NCI-H1417 treated with DMSO at 0.1 percent for 48 hours (cell line): ENCODE measurements at regions not wholly inside any gene's neighbourhood (a gene's known extent, or its start where the extent isn't known, plus 50 kb on each side); places are given as distances from the start of the nearest gene placed in this dataset.
"Not testable (repeated sequence)": the region's sequence is repeated elsewhere in the genome, so short reads cannot be mapped to it uniquely, and the experiment has no call there.

Experiments
- DNase-seq: peaks from one replicate; lab custom pipeline; 2025; lab: John Stamatoyannopoulos, UW

- no peak for DNase-seq
Measured at GRCh38 chr2:7683196-7683595, 766.0 kb downstream of the RNF144A start.

GRCh38 chr2:7683708-7684107, 766.5 kb downstream of the RNF144A start:
- no peak for DNase-seq

DNA sequence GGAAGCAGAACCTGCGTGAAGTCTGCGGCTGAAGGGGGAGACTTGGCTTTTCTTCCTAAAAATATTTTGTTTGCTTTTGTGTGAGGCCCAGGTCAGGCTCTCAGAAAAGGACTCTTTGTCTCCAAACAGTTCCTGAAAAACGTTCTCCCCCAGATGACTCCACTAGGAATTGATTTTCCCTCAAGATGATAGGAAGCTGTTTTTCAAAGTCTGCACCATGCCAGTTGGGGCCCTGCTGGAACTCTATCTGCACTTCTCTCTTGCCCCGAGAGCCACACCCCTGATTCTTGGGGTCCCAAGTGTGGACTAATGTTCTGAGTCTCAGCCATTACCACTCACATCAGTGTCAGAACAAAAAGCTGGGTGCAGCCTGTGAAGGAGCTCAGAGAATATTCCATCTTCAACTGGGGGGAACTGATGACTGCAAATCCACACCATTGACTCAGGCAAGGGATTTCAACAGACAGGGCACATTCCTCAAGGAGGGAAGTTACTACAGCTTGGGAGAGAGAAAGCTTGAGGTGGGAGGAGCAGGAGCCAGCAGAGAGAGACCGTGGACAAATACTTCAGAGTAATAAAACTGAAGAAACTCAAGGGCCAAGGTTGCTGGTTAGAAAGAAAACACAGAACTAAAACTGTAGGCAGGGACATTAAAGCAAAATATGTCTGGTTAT, 768.3 kb downstream of the RNF144A start:
- DNase-seq: no peak

GRCh38 chr2:7686016-7686385, 768.8 kb downstream of the RNF144A start:
- no peak for DNase-seq

DNA sequence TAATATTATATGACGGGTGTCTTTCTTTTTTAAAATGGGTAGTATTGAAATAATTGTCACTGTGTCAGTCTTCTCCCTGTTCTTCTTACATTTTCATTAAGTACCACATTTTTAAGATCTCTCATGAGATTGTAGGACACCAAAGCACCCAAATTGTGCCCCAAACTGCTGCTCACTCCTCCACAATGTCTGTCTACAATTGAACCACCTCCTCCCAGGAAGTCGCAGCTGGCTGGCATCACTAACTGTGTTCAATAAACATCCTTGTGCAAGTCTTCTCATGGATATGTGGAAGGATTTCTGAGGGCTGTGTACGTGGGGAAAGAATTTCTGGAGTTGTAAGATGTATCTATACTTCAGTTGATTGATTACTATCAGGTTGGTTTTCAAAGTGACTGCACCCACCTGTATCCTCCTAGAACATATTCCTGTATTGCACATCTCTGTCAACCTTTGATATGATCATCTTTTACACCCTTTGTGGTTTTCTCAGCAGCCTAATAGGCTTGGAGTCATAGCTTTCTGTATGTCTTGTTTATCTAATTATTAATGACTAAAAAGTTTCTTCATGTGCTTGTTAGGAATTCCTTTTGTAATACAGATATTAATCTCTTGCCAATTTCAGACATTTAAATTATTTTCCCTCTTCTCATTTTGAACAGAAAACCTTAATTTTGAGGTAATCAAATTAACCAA, 774.9 kb downstream of the RNF144A start:
- DNase-seq: no peak

GRCh38 chr2:7692657-7693161, 775.5 kb downstream of the RNF144A start:
- no peak for DNase-seq

DNA sequence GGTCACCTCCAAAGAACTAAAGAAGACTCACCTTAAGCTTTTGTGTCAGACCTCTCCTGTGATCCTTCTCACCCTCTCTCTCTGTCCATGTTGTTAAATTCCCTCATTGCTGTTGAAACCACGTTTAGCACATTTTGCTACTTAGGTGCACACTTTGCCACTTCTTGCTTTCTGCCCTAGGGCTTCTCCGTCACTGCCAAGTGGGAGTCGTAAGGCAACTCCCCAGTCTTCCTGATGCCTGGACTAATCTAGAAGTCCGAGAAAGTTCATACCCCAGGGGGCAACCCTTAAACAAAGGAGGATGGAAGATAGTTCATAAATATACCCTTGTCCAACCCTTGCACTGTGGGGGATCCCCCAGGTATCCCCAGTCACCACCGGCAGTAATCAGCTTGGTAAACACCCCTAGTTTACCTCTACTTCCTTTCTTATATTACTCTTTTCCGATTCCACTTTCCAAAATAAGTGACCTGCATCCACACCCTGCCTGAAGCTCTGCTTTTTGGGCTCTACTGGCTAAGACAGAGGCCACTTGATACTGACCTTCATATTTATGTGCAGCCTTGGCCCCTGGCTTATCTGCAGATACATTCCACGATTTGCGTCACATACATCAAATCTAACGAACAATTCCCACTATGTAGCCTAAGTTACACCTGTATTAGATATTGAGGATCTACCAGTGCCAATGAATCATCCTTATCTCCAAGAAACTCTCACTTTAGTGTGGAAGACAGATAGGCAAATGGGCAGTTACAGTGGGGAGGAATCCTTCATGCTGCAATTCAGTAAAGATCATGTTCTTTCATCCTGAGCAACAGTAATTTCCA, 776.2 kb downstream of the RNF144A start:
- no peak for DNase-seq

DNA sequence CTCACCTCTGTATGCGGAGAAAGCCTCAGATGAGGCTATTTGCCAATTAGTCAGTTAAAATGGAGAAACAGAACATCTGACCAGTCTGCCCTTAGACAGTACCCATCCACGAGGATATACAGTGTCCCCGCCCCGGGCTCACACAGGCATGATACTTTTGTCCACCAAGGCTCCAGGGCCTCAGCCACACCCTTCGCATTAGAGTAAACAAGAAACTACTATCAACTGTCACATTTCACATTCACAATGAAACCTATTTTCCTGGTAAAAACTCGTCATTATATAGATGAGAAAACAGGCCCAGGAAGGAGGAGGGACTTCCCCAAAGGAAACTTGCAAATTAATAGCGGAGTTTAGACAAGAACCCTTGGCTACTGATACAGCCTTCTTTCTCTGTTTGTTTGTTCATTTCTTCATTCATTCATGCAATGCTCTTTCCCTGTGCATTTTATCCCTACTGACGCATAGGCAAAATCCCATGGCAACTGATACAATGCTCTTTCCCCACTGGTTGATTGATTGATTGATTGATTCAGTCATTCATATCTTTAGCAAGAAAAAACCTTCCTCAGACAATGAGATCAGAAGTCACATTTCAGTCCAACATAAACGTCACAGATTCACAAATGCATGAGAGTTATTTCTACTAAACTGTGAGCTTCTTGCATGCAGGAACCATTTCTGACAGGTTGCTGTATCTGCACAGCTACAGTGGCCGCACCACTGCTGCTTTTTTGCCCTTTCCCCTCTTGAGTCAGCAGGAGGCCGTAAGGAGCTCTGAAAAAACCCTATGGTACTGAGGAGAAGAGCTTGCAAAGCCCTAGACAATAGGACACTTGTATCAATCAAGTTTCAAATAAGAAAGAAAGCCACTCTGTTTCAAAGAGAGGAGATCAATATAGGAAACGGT, 777.1 kb downstream of the RNF144A start:
- no peak for DNase-seq

DNA sequence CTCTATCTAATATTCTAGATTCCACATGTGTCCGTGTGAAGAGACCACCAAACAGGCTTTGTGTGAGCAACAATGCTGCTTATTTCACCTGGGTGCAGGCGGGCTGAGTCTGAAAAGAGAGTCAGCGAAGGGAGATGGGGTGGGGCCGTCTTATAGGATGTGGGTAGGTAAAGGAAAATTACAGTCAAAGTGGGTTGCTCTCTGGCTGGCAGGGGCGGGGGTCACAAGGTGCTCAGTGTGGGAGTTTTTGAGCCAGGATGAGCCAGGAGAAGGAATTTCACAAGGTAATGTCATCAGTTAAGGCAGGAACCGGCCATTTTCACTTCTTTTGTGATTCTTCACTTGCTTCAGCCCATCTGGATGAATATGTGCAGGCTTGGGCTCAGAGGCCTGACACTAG, 779.3 kb downstream of the RNF144A start:
- not testable (repeated sequence) for DNase-seq

DNA sequence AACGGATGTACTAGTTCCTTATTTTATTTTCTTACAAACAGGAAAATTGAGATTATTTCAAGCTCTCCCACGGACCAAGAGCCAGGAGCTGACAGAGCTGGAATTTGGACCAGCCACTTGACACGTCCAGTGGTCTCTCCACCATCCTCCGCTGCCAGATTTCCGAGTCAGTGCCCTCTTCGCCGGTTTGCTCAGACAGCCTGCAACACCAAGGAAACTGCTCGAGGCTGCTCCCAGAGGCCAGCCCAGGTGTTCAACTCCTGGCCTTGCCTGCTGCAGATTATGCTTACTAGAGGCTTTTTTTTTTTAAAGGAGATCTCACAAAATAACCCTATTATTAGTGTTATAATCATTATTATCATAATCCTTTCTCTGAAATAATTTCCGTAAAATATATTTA, 779.8 kb downstream of the RNF144A start:
- DNase-seq: no peak

- no peak for DNase-seq
Measured at GRCh38 chr2:7701791-7702190, 784.6 kb downstream of the RNF144A start.

DNA sequence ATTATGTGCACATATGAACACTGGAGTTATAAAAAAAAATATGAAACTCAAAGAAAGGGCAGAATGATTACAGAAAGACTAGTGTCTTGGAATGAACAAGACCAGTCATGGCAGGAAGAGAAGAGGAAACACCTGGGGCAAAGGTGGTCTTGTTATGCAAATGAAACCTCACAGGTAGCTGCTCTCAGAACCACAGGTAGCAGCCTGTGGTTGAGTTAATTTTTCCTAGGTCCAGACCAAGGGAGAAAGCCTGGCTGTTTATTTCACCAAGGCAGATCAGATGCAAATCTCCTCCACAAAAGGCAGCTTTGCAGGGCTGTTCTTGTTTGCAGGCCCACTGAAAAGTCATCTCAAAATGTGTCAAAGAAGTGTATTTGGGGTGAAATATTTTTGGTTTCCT, 785.8 kb downstream of the RNF144A start:
- DNase-seq: no peak

DNA sequence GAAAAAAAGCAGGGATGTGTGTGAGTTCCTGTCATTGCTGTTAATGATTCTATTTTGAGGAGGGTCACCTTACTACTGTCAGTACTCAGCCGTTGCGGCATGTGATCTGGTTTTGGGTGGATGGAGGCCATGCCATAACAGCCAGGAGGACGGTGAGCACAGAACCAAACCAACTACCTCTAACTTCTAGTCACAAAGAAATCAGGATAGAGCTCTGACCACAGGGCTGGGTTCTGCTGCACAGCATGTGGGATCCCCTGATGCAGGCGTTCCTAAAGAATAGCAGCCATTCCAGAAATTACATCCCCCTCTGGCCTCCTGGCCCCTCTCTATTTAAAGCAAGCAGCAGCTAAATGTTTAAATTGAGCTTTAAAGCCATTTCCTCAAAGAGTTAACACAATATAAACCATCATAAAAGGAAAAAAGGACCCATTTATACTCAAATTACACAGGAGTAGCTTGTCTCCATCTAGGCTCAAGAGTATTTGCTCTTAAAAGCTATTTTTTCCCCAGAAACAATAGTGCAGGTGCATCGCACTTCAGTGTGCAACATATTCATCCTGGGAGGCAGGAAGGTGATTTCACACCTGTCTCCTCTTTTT, 786.4 kb downstream of the RNF144A start:
- peak; percentile 41 for DNase-seq

GRCh38 chr2:7704296-7704865, 787.2 kb downstream of the RNF144A start:
- no peak for DNase-seq

GRCh38 chr2:7706791-7707190, 789.6 kb downstream of the RNF144A start:
- no peak for DNase-seq

DNA sequence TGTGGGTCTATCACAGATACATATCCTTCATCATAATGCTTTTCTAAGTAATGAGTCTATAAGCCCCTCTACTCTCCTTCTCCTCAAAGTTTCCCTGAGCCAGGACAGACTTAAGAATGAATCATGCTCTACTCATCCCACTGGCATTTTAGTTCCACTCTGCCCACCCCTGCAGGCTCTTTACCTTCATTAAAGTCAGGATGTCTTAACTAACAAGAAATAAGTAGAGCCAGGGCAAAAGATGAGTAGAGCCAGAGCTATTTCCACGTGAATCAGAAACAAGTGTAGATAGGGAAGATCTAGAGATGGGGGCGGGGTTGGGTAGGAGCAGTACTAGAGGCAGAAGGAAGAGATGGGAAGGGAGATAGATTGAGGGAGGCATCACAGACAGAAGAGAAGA, 790.5 kb downstream of the RNF144A start:
- DNase-seq: no peak

DNA sequence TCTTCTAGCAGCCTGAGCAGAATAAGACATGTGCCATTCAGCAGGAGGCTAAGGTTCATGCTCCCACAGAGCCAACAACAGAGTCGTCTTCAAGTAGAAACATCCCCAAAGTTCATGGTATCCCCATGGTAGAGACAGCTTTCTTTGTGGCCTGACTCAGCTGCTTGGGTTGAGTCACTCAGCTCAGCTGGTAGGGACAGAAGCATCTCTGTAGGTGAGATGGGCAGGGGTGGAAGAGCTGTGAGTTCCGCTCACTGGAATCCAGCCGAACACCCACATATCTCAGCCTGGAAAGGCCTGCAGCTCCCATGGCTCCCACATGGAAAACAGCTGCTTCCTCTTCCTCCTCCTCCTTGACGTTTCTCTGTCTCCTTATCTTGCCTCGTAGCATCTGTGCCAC, 792.7 kb downstream of the RNF144A start:
- no peak for DNase-seq

- DNase-seq: no peak
Measured at GRCh38 chr2:7711167-7711566, 794.0 kb downstream of the RNF144A start.

- DNase-seq: no peak
Measured at GRCh38 chr2:7719876-7720275, 802.7 kb downstream of the RNF144A start.

GRCh38 chr2:7721413-7721995, 804.3 kb downstream of the RNF144A start:
- DNase-seq: no peak
